CD14-positive monocyte (primary cell): ENCODE measurements at regions not wholly inside any gene's neighbourhood (a gene's known extent, or its start where the extent isn't known, plus 50 kb on each side); places are given as distances from the start of the nearest gene placed in this dataset.

Experiments used
- DNase-seq, 3 donors: peaks; one replicate each; pipeline ENCODE4 v3.0.0-alpha.2; 2011 to 2022
- H2AFZ ChIP-seq: 2 replicates; pipeline ENCODE4 v1.6.0; 2012; ENCODE audit warnings: mild to moderate bottlenecking, low read depth, low read length, inconsistent platforms; ENCODE audit not compliant: insufficient read depth, poor library complexity, severe bottlenecking
- H3K27ac ChIP-seq, 2 donors: 1 replicate in 1 of 2; 2 replicates in 1 of 2; pipeline ENCODE4 v1.5.1; 2012 to 2013; ENCODE audit warnings: low read length in 2 of 2, control low read depth in 1 of 2, inconsistent platforms in 1 of 2, low read depth in 1 of 2, mild to moderate bottlenecking in 1 of 2
- H3K27me3 ChIP-seq, 2 donors: one replicate each; pipeline versions ENCODE4 v1.6.0 to v1.6.1; 2011 to 2013; ENCODE audit warnings: low read length in 2 of 2; ENCODE audit not compliant: control insufficient read depth in 2 of 2, insufficient read depth in 2 of 2
- H3K36me3 ChIP-seq, 2 donors: replicated peaks in 1 of 2; 1 replicate in 1 of 2; 2 replicates in 1 of 2; pipeline versions ENCODE4 v1.5.1 to v1.6.1; 2012 to 2013; ENCODE audit warnings: low read length in 2 of 2, control low read depth in 1 of 2, inconsistent platforms in 1 of 2, mild to moderate bottlenecking in 1 of 2; ENCODE audit not compliant: insufficient read depth in 2 of 2, control insufficient read depth in 1 of 2
- H3K4me1 ChIP-seq, 2 donors: 1 replicate in 1 of 2; 2 replicates in 1 of 2; pipeline versions ENCODE4 v1.5.1 to v1.6.1; 2012 to 2013; ENCODE audit warnings: low read length in 2 of 2, control low read depth in 1 of 2, inconsistent platforms in 1 of 2, mild to moderate bottlenecking in 1 of 2, moderate library complexity in 1 of 2; ENCODE audit not compliant: insufficient read depth in 2 of 2, control insufficient read depth in 1 of 2
- H3K4me2 ChIP-seq: replicated peaks from 2 replicates; pipeline ENCODE3; 2012; ENCODE audit warnings: low read length, moderate library complexity, mild to moderate bottlenecking; ENCODE audit not compliant: poor library complexity, severe bottlenecking; ENCODE audit errors: extremely low read depth
- H3K4me3 ChIP-seq, 3 experiments: fragments of 200-600 bp in 1 of 3; sonication (generic) in 1 of 3; replicated peaks in 1 of 3; 1 replicate in 2 of 3; 2 replicates in 1 of 3; pipeline ENCODE4 v1.5.1; 2011 to 2013; ENCODE audit warnings: low read length in 3 of 3, mild to moderate bottlenecking in 3 of 3, control low read depth in 2 of 3, low read depth in 2 of 3, inconsistent platforms in 1 of 3, moderate library complexity in 1 of 3
- H3K79me2 ChIP-seq: 2 replicates; pipeline ENCODE4 v1.6.0; 2012; ENCODE audit warnings: mild to moderate bottlenecking, control low read depth, inconsistent platforms, low read length, moderate library complexity; ENCODE audit not compliant: insufficient read depth
- H3K9ac ChIP-seq: 2 replicates; pipeline ENCODE4 v1.6.0; 2017; ENCODE audit warnings: low read length, mild to moderate bottlenecking; ENCODE audit not compliant: insufficient read depth, poor library complexity, severe bottlenecking
- H3K9me3 ChIP-seq, 2 donors: replicated peaks in 1 of 2; 1 replicate in 1 of 2; 2 replicates in 1 of 2; pipeline versions ENCODE4 v1.5.1 to v1.6.1; 2012 to 2013; ENCODE audit warnings: low read length in 2 of 2, control low read depth in 1 of 2; ENCODE audit not compliant: control insufficient read depth in 1 of 2, insufficient read depth in 1 of 2
- H4K20me1 ChIP-seq: 2 replicates; pipeline ENCODE4 v1.6.0; 2012; ENCODE audit warnings: mild to moderate bottlenecking, low read length, control low read depth, moderate library complexity; ENCODE audit not compliant: insufficient read depth
- H3K27ac Mint-ChIP-seq, 7 donors: one replicate each; pipeline ENCODE4 v1.8.0; 2020; ENCODE audit warnings: mild to moderate bottlenecking in 7 of 7, mixed read lengths in 7 of 7, moderate library complexity in 6 of 7, inconsistent platforms in 2 of 7
- H3K27me3 Mint-ChIP-seq, 3 donors: one replicate each; pipeline ENCODE4 v1.8.0; 2021 to 2022; ENCODE audit warnings: low read depth in 3 of 3, mild to moderate bottlenecking in 3 of 3, mixed read lengths in 3 of 3, moderate library complexity in 3 of 3, inconsistent platforms in 1 of 3
- H3K36me3 Mint-ChIP-seq, 2 donors: one replicate each; pipeline ENCODE4 v1.8.0; 2020; ENCODE audit warnings: mixed read lengths in 2 of 2, inconsistent platforms in 1 of 2, mild to moderate bottlenecking in 1 of 2
- H3K4me1 Mint-ChIP-seq: one replicate; pipeline ENCODE4 v1.8.0; 2020; ENCODE audit warnings: mild to moderate bottlenecking, mixed read lengths
- H3K4me3 Mint-ChIP-seq, 2 donors: one replicate each; pipeline ENCODE4 v1.8.0; 2020; ENCODE audit warnings: mild to moderate bottlenecking in 2 of 2, mixed read lengths in 2 of 2, moderate library complexity in 1 of 2
- H3K9me3 Mint-ChIP-seq, 7 donors: one replicate each; pipeline ENCODE4 v1.8.0; 2020 to 2022; ENCODE audit warnings: mixed read lengths in 7 of 7, mild to moderate bottlenecking in 6 of 7, moderate library complexity in 6 of 7, inconsistent platforms in 2 of 7
- CTCF ChIP-seq: fragments of 200-600 bp; IDR thresholded peaks from one replicate; pipeline ENCODE4 v1.8.0; 2022; ENCODE audit warnings: antibody characterized with exemption, mild to moderate bottlenecking
- WGBS: methylation state at CpG from one replicate; pipeline ENCODE4 v1.1.5; 2013; ENCODE audit warnings: missing lambda C conversion rate; ENCODE audit not compliant: insufficient coverage; 5-methylcytosine and 5-hydroxymethylcytosine counted together
- intact Hi-C, 2 donors: fragments of 100-400 bp; cut with micrococcal nuclease; formaldehyde crosslinking; loops; one replicate each; pipeline versions ENCODE4 v1.15.0 to v1.15.1; 2023

- TF ChIP-seq CTCF, result no peak
- Histone ChIP-seq H2AFZ (no peak overlapping the region), H3K27ac (no peak overlapping the region), H4K20me1 (no peaks in the 10 kb centered on the region), H3K4me3 (no peak overlapping the region), H3K36me3 (no peaks in the 10 kb centered on the region), H3K9ac (no peak overlapping the region), H3K4me1 (no peaks in the 10 kb centered on the region), H3K27me3 (no peaks in the 10 kb centered on the region), H3K9me3 (peaks cover 9% of the 10 kb centered on the region in 2 donors), H3K79me2 (no peaks in the 10 kb centered on the region), H3K4me2 (no peak overlapping the region)
- H3K27ac Mint-ChIP-seq, result no peak overlapping the region
- no peaks in the 10 kb centered on the region for H3K36me3 Mint-ChIP-seq
- 100% methylated on average over 1 of the region's 2 CpGs for WGBS
- no peak for DNase-seq
- peaks cover 0 to 9% (median 8%) of the 10 kb centered on the region in 3 donors for H3K27me3 Mint-ChIP-seq
- H3K4me3 Mint-ChIP-seq, result no peak overlapping the region
- intact Hi-C loops, result no loop called here
- H3K4me1 Mint-ChIP-seq, result peaks cover 4% of the 10 kb centered on the region
- peaks cover 2 to 10% (median 6%) of the 10 kb centered on the region in 7 donors for H3K9me3 Mint-ChIP-seq
These were observed 506.2 kb downstream of the MID1IP1 start for GRCh38 chrX:39307488-39307887.

- Histone ChIP-seq H3K79me2 (no peaks in the 10 kb centered on the region), H3K27me3 (no peaks in the 10 kb centered on the region), H3K4me2 (no peak overlapping the region), H4K20me1 (no peaks in the 10 kb centered on the region), H3K36me3 (no peaks in the 10 kb centered on the region), H3K4me1 (no peaks in the 10 kb centered on the region), H3K27ac (no peak overlapping the region), H3K4me3 (no peak overlapping the region), H2AFZ (no peak overlapping the region), H3K9ac (no peak overlapping the region), H3K9me3 (peaks cover 3% of the 10 kb centered on the region in 2 donors)
- DNase-seq, result no peak
- no CpG with 5 or more reads among the region's 1 CpG for WGBS
- no peak for TF ChIP-seq CTCF
- H3K27me3 Mint-ChIP-seq, result peaks cover 0 to 9% (median 8%) of the 10 kb centered on the region in 3 donors
- H3K4me3 Mint-ChIP-seq, result no peak overlapping the region
- no peak overlapping the region for H3K27ac Mint-ChIP-seq
- peaks cover 4% of the 10 kb centered on the region for H3K4me1 Mint-ChIP-seq
- peaks cover under 1 to 4% (median 2%) of the 10 kb centered on the region in 7 donors for H3K9me3 Mint-ChIP-seq
- no peaks in the 10 kb centered on the region for H3K36me3 Mint-ChIP-seq
- intact Hi-C loops, result no loop called here
These were observed 506.9 kb downstream of the MID1IP1 start for GRCh38 chrX:39308126-39308525.
